Nucleus accumbens (tissue), 56 donors: ENCODE measurements at regions not wholly inside any gene's neighbourhood (a gene's known extent, or its start where the extent isn't known, plus 50 kb on each side); places are given as distances from the start of the nearest gene placed in this dataset.

Experiments
- DNase-seq, 56 donors: peaks; one replicate each; lab custom pipeline; 2025; lab: John Stamatoyannopoulos, UW

- DNase-seq: no peak
Observed at GRCh38 chr11:115591380-115591779, 87.2 kb upstream of the CADM1 start.

DNA sequence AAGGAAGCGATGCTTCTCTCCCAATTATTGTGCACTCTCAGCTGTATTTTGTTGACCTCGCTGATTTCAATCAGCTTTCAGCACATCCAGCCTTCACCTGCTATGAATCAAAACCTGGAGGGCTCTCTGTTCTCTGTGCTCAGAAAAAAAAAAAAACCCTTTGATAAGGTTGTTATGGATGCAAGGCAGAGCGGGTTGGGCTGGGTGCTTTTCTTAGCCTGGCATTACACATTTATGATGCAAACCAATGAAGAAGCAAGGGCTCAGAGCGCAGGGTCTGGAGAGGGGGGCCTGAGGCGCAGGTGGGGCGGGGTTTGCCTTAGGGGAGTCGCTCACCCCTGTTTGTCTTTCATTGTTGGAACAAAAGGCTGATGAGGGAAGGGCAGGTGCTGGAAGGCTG, 86.0 kb upstream of the CADM1 start:
- DNase-seq: no peak

DNA sequence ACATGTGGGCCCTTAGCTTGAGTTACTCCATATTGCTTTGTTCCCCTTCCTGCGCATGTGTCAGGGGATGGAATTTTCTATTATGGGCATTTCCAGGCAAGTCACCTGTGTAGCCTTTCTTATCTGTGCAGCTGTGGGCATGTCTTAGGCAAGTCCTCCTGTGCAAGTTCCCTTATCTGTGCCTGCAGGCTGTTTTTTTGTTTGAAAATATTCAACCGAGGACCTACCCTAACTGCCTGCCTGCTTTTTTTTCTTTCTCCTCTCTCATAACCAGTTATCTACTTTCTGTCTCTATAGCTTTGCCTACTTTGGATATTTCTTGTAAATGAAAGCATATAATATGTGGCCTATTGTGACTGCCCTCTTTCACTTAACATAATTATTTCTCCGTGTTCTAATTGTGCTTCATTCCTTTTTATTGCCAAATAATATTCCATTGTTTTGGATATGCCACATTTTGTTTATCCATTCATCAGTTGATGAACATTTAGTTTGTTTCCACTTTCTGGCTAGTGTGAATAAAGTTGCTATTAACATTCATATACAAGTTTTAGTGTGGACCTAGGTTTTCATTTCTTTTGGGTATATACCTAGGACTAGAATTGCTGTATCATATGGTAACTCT, 83.6 kb upstream of the CADM1 start:
- no peak for DNase-seq

- DNase-seq: no peak
Observed at GRCh38 chr11:115585361-115586024, 81.3 kb upstream of the CADM1 start.

DNA sequence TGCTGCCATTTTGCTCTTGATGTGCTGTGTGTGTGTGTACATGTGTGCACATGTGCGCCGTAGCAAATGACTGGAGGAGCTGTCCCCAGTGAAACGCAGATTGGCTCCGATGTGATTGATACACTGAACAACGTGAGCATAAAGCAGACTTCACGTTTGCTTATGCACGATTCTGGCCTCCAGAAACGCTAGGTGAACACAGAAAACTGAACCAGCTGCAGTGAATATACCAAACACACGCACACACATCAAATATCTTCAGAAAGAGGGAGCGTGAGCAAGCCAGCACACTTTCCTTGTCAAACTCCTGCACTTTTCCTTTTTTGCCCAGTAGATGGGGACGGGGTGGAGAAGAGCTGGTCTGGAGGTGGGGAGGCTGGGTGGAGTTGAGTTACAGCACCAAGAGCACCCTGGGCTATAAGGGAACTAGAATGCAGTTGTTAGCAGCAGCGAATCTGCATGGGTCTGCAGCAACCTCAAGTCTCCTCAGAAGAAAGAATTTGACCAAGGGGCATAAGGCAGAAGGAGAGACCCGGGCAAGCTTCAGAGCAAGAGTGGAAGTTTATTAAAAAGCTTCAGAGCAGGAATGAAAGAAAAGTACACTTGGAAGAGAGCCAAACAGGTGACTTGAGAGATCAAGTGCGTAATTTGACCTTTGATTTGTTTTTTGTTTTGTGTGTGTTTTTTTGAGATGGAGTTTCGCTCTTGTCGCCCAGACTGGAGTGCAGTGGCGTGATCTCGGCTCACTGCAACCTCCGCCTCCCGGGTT, 77.8 kb upstream of the CADM1 start:
- no peak for DNase-seq

DNA sequence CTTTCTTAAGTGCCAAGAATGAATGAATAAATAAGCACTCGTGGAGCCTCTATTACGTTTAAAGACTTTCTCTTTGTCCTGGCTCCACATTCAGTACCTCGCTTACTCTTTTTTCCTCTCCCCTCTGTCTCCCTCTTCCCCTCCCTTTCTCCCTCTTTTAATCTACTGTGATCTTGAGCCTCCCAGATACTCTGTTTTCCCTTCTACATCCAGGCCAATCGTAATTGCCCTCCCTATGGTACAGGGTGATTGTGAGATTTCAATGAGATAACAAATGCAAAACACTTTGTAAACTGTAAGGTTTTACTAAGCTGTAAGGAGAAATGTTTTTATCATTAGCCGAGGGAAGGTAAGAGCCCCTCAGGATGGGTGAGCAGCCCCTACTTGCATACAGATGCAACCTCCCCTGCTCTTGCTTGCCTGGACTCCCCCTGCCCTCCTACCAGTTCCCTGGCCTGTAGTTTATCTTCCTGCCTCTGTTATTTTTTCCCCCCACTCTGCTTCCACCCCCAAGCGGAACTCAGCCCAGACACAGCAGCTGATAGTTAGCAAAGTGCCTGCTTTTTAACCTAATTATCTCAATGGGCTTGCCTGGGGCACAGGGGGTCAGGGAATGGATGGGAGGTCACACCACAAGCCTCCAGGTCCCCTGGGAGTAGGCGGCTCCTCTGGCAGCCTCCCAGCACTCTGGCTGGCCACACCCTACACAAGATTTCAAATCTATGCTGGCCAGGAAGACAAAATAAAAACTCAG, 76.9 kb upstream of the CADM1 start:
- no peak for DNase-seq

- no peak for DNase-seq
Observed at GRCh38 chr11:115580416-115580815, 76.2 kb upstream of the CADM1 start.

DNA sequence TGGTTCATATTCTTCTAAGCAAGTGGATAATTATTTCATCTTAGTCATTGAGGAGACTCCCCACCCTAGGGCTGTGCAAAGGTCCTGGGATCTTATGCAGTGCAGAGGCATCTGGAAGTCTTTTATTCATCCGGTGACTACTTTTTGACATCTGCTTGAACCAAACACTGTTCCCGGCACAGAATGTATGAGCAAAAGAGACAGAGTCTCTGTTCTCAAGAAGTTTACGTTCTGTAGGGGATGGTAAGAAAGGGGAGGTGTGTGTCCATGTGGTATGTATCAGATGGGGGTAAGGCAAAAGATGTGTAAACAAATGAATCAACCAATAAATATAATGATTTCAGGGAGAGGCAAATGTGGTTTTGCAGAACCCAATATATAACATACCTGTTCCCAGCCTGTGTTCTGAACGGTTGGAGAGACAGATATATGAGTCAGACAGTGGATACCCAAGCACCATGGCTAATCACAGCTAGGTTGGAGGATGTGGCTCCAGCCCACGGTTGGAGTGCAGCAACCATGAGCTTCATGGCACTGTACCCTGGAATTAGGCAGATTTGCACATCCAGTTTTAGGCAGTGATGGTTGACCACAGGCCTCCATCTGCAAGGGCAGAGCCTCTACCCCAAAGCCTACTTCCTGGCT, 75.1 kb upstream of the CADM1 start:
- no peak for DNase-seq

- no peak for DNase-seq
Observed at GRCh38 chr11:115578275-115578674, 74.1 kb upstream of the CADM1 start.

DNA sequence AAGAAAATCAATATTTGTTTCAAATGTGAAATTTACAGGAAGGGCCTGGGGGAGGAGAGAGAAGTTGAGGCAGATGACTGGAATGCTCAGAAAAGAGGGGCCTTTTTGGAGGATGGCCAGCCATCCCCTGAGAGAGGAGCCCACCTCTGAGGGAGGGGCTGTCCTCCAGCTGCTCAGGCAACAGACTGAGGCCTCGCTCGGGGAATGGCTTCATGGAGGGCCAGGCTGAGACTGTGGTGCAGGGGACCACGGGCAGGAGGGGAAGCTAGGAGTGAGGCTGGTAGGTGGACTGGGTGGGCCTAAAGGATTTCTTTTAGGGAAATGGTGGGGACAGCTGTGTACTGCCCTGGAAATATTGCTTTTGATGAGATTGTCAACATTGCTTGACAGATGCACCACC, 73.5 kb upstream of the CADM1 start:
- no peak for DNase-seq

DNA sequence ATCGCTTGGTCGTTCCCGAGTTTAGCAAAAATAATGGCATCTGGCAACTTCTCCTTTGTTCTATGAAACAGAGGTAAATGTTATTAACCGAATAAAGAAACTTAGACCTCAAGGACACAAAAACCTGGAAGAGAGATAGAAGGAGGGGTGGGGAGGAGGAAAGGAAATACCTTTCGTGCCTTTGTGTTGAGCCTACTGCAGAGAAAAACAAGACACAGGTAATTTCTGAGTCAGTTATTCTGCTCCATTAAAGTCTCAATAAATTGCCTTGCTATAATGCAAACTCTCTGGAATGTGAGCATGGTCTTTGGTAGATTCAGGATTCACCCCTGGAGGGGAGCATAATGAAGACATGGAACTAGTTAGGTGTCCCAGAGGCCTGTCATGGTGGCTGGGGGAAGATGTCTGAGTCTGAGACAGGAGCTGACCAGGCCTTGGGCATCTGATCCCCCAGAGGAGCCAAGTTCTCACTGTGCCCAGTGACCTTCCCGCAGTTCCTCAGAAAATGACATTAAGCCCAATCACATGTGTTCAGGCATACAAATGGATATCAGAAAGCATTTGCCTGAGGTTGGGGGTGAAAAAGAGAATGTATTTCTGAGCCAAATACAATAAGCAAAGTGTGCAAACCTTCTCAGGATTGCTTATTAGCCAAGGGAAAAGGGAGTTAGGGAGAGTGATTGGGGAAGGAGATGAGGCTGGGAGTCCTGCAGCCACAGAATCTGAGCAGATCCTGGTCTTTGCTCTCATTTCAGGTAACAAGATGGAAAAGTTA, 72.6 kb upstream of the CADM1 start:
- no peak for DNase-seq

DNA sequence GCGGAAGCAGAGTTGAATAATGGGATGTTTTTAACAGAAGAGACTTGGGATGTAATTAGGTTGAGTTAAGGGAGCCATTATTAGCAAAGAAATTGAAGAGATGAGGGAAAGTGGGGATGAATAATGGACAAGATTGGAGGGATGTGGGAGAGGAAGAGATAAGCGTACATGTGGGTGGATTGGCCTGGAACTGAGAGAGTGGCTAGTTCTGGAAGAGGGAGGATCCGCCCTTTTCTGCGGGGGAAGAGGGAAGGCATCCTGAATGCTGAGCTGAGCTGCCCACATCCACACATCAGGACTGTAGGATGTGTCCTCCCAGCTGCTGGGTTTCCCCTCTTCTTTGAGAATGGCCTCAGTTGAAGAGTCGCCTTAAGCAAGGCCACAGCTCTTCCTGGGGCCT, 68.3 kb upstream of the CADM1 start:
- no peak for DNase-seq

DNA sequence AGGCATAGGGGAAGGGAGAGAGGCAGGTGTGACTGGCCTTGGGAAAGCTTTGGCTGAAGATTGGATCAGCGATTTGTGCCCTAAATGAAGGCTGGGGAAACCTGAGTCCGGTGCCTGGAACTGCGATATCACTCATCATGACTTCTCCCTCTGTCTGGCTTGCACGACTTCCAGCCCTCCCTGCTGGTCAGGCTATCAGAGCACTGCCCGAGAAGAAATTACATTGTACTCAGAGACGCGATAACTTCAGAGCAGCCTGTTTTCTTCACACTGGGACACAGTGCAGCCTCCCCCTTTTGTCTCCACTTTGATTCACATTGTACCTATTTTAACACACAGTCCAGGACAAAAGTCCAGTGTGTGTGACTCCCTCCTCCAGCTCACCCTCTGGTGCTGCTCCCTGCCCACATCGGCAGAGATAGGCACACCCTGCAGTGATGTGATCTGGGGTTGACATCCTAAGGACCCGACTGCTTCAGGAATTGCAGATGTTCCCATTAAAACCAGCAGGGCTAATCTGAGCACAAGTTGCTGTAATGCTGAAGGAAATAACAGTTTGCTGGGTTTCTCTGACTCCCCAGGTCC, 62.1 kb upstream of the CADM1 start:
- no peak for DNase-seq

GRCh38 chr11:115564851-115565250, 60.6 kb upstream of the CADM1 start:
- DNase-seq: no peak

- no peak for DNase-seq
Observed at GRCh38 chr11:115561116-115561515, 56.9 kb upstream of the CADM1 start.

DNA sequence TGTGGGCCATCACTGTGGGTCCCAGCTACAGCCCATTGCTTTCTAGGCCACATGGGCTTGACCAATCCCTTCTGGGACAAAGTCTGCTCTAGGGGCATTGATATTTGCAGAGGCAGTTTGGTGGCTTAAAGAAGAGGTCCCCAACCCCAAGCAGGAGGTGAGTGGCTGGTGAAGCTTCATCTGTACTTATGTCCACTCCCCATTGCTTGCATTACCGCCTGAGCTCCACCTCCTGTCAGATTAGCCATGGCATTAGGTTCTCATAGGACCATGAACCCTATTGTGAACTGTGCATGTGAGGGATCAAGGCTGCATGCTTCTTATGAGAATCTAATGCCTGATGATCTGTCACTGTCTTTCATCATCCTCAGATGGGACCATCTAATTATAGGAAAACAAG, 54.4 kb upstream of the CADM1 start:
- no peak for DNase-seq

DNA sequence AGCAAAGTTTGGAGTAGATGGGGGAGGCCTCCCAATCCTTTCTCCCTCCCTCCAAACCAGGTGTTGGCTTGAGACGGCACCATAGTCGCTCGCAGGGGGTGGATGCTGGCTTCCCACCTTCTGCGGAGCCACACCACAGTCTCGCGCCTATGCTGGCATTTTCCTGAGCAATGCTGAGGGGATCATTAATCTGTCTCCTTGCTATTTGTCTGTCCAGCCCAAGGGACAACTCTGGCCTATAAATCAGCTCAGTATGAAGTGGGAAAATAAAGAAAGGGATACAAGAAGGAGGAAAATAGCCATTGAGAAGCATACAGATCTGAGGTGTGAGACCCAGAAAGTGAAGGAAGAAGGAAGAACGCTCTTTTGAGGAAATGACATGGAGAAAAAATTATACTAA, 53.5 kb upstream of the CADM1 start:
- no peak for DNase-seq

DNA sequence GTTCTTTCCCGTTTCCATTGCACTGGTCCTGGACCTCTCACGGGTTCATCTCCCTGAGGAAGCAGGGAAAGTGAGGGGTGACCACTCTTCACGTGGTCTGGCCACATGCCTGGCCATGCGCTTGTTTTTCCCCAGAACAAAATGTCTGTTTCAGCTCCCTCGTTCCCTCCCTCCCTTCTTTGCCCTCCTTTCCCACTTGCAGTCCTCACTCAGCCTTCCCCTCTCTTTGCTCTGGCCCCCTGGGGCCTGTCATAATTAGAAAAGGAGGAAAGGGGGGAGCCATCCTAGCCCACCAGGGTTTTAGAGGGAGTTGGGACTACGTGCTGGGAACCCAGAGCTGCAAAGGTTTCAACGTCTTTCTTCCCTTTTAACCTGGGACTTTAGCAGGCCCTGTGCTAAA, 52.8 kb upstream of the CADM1 start:
- no peak for DNase-seq

GRCh38 chr11:115555336-115556090, 51.3 kb upstream of the CADM1 start:
- DNase-seq: no peak
